ENCODE measurements at regions not wholly inside any gene's neighbourhood (a gene's known extent, or its start where the extent isn't known, plus 50 kb on each side); places are given as distances from the start of the nearest gene placed in this dataset.

DNA sequence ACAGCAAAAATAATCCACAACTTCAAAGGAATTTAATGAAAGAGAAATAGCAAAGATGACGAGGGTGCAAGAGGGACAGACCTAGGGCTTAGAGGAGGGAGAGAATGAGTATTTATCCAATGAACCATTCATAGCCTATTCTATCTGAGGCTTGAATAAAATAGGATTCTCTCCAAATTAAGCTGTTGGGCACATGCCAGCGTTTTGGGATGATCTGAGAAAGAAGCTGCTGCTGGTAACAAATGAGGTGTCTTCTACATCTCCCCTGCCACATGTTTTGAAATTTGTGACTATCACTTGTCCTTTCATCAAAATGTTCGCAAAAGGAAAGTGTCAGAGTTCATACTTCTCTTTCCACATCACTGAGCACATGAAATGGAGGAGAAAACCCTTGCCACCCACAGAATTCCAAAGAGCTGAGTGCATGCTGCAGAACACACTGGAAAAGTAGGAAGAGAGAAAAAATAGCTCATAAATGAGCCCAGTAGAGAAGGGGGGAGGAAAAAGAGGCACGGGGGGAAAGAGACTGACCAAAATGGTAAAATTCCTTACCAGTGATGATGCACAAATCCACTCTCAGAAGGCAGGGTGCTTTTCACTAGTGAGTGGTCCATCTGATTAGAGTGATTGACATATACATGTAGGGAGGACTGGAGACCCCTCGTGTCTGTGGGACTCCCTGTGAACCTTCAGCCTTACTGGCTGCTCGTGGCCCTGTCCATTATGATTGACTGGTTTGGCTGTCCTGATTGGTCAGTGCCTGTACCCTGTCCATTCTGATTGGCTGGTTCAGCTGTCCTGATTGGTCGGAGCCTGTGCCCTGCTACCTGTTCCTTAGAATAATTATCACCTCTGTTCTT lies 180.5 kb downstream of the OGFRL1 start:
- peak; percentile 86 to 88 for DNase-seq (ENCODE audit: low read depth in 2 of 2)
- peak overlapping the region in 1 of 2 donors; percentile 9 for H3K4me3 ChIP-seq (replicated peaks in 1 of 2; ENCODE audit: low read depth in 2 of 2, low read length in 2 of 2)
- TF ChIP-seq, protein P1, sequence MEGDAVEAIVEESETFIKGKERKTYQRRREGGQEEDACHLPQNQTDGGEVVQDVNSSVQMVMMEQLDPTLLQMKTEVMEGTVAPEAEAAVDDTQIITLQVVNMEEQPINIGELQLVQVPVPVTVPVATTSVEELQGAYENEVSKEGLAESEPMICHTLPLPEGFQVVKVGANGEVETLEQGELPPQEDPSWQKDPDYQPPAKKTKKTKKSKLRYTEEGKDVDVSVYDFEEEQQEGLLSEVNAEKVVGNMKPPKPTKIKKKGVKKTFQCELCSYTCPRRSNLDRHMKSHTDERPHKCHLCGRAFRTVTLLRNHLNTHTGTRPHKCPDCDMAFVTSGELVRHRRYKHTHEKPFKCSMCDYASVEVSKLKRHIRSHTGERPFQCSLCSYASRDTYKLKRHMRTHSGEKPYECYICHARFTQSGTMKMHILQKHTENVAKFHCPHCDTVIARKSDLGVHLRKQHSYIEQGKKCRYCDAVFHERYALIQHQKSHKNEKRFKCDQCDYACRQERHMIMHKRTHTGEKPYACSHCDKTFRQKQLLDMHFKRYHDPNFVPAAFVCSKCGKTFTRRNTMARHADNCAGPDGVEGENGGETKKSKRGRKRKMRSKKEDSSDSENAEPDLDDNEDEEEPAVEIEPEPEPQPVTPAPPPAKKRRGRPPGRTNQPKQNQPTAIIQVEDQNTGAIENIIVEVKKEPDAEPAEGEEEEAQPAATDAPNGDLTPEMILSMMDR (IDR thresholded peaks at IDR 0.05; ENCODE audit: low read depth, low read length), result no peak

DNA sequence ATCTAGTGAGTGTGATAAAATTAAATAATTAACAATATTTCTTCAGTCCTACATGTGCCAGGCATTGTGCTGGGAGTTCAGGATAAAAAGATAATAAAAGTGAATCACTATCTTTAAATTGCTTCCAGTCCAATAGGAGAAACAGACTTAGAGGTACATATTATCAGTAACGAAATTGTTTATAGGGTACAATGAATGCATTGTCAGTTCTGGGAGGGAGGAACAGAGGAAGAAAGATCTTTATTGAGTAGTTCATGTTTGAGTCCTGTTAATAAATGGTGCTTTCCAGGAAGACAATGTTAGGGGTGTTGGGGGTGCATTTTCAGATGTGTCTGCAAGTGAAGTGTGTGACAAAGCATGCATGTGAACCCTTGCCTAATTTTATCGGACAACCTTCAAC lies 183.1 kb downstream of the OGFRL1 start:
- no peak for DNase-seq (ENCODE audit: low read depth in 2 of 2)
- TF ChIP-seq, protein P1 (IDR thresholded peaks at IDR 0.05; ENCODE audit: low read depth, low read length), result no peak
- H3K4me3 ChIP-seq (replicated peaks in 1 of 2; ENCODE audit: low read depth in 2 of 2, low read length in 2 of 2), result no peak overlapping the region

DNA sequence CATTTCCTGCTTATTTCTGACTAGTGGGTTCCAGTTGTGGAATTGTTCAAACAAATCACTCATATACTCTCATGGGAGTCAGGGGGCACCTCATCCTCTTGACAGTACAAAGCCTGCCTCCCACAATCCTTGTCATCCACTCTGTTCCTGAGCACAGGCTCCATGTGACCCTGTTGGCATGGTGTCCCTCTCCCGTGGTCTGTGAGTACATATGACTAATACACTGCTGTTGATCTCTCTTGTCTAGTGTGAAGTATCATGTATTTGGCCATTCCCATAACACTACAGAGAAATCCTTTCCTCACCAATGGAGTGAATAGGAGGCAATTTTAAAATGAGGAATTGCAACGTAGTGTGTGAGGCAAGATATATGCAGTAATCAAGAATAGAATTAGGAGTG lies 185.3 kb downstream of the OGFRL1 start:
- TF ChIP-seq, protein P1 (IDR thresholded peaks at IDR 0.05; ENCODE audit: low read depth, low read length), result no peak
- no peak overlapping the region for H3K4me3 ChIP-seq (replicated peaks in 1 of 2; ENCODE audit: low read depth in 2 of 2, low read length in 2 of 2)
- peak; percentile 94 to 97 for DNase-seq (ENCODE audit: low read depth in 2 of 2)

DNA sequence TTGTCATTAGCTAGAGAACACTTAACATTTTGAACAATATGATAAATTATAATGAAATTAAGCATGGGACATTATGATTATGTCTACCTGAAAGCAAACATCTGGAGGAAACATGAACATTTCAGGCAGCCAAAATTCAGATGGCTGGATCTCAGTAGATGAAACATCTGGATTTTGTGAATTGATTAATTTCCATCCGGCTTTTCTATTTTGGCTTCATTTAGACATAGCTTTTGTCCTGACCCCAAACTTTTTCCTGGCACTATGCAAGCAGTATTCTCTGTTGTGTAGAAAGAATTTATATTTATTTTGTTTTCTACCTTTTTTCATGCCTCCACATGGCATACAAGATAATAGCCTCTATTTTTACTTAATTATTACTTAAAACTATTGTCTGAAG lies 186.3 kb downstream of the OGFRL1 start:
- no peak overlapping the region for H3K4me3 ChIP-seq (replicated peaks in 1 of 2; ENCODE audit: low read depth in 2 of 2, low read length in 2 of 2)
- DNase-seq (ENCODE audit: low read depth in 2 of 2), result no peak
- TF ChIP-seq, protein P1 (IDR thresholded peaks at IDR 0.05; ENCODE audit: low read depth, low read length), result no peak

DNA sequence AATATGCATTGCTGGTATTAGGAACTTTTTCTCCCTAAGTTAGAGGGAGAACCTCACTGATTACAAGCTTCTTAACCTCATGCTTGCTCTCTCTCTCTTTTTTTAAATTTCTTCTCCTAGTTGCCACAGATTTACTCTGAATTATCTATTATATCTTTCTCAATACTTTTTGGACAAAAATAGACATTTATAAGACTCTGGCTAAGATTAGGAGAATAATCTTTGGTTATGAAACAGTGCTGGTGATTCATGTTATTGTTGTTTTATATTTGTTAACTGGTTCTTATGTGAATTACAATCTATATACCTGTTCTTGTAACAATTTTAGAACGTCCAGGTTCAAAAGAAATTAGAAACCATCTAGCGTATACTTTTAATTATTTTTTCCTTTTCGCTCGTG lies 187.8 kb downstream of the OGFRL1 start:
- DNase-seq (ENCODE audit: low read depth in 2 of 2), result peak in 1 of 2 donors; percentile 36
- no peak overlapping the region for H3K4me3 ChIP-seq (replicated peaks in 1 of 2; ENCODE audit: low read depth in 2 of 2, low read length in 2 of 2)

DNA sequence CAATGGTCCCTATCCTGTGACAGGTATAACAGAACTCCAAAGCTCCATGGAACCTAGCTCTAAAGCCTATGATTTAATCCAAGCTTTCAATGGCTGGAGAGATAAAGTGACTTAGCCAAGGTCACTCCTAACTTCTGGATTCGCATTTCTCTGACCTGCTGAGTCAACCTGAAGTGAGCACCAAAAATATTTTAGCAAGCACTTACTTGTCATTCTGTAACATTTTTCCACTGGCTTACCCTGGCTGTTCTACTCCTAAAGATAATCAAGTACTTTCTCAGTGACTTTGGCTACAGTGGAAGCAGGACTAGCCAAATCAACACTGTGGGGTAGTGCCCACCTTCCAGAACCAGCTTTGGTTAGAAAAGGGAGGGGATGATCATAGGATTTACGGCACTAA lies 188.3 kb downstream of the OGFRL1 start:
- DNase-seq (ENCODE audit: low read depth in 2 of 2), result no peak
- TF ChIP-seq, protein P1 (IDR thresholded peaks at IDR 0.05; ENCODE audit: low read depth, low read length), result no peak
- no peak overlapping the region for H3K4me3 ChIP-seq (replicated peaks in 1 of 2; ENCODE audit: low read depth in 2 of 2, low read length in 2 of 2)

More for the DNA sequence above, 187.8 kb downstream of the OGFRL1 start:
- TF ChIP-seq, protein P1 (IDR thresholded peaks at IDR 0.05; ENCODE audit: low read depth, low read length), result no peak
